ENCODE measurements at regions not wholly inside any gene's neighbourhood (a gene's known extent, or its start where the extent isn't known, plus 50 kb on each side); places are given as distances from the start of the nearest gene placed in this dataset.

DNA sequence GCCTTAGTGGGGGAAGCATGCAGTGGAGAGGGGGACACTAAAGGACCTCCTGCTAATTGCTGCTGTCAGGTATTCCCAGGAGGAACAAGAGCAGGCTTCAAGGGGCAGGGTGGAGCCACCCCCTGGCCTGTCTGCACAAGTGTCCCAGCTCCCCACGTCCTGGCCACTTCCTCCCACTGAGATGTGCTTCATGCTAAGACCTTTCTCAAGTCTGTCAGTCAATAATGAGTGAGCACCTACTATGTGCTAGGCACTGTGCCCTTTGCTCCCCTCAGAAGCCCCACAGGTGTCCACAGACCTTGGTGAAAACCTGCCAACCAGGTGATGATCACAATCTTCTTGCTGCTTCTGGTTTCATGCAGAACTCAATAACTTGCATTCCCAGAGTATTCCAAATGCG lies 147.9 kb downstream of the UNC5CL start:
- TF ChIP-seq, protein P1, sequence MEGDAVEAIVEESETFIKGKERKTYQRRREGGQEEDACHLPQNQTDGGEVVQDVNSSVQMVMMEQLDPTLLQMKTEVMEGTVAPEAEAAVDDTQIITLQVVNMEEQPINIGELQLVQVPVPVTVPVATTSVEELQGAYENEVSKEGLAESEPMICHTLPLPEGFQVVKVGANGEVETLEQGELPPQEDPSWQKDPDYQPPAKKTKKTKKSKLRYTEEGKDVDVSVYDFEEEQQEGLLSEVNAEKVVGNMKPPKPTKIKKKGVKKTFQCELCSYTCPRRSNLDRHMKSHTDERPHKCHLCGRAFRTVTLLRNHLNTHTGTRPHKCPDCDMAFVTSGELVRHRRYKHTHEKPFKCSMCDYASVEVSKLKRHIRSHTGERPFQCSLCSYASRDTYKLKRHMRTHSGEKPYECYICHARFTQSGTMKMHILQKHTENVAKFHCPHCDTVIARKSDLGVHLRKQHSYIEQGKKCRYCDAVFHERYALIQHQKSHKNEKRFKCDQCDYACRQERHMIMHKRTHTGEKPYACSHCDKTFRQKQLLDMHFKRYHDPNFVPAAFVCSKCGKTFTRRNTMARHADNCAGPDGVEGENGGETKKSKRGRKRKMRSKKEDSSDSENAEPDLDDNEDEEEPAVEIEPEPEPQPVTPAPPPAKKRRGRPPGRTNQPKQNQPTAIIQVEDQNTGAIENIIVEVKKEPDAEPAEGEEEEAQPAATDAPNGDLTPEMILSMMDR (IDR thresholded peaks at IDR 0.05; ENCODE audit: low read depth, low read length, poor library complexity, severe bottlenecking): no peak
- TF ChIP-seq EZH2phosphoT487 (IDR thresholded peaks at IDR 0.05; ENCODE audit: borderline replicate concordance, low read length): no peak

All from DOHH2 (cell line).